Nephron (organoid): ENCODE measurements at regions not wholly inside any gene's neighbourhood (a gene's known extent, or its start where the extent isn't known, plus 50 kb on each side); places are given as distances from the start of the nearest gene placed in this dataset.

Source experiments
- H3K27ac Mint-ChIP-seq, 3 experiments: 2 replicates each; pipeline ENCODE4 v1.8.0; 2020; ENCODE audit warnings: mixed read lengths in 3 of 3, mild to moderate bottlenecking in 2 of 3, moderate library complexity in 1 of 3
- H3K27me3 Mint-ChIP-seq: 2 replicates; pipeline ENCODE4 v1.8.0; 2021; ENCODE audit warnings: low read depth, mild to moderate bottlenecking, moderate library complexity, mixed read lengths
- H3K36me3 Mint-ChIP-seq: 2 replicates; pipeline ENCODE4 v1.8.0; 2020; ENCODE audit warnings: low read depth, mixed read lengths
- H3K4me1 Mint-ChIP-seq: 2 replicates; pipeline ENCODE4 v1.8.0; 2020; ENCODE audit warnings: mixed read lengths
- H3K4me3 Mint-ChIP-seq, 3 experiments: 2 replicates each; pipeline ENCODE4 v1.8.0; 2020; ENCODE audit warnings: mild to moderate bottlenecking in 3 of 3, mixed read lengths in 3 of 3, moderate library complexity in 2 of 3
- H3K9me3 Mint-ChIP-seq: 2 replicates; pipeline ENCODE4 v1.8.0; 2020; ENCODE audit warnings: mixed read lengths
- CTCF ChIP-seq, 3 experiments: fragments of 200-600 bp; sonication (generic); IDR thresholded peaks; one replicate each; pipeline ENCODE4 v1.5.0; 2021; ENCODE audit warnings: antibody characterized with exemption in 3 of 3; ENCODE audit not compliant: unreplicated experiment in 3 of 3

- Mint-ChIP-seq H3K27ac (no peak overlapping the region), H3K27me3 (no peaks in the 10 kb centered on the region), H3K9me3 (peaks cover 15% of the 10 kb centered on the region), H3K4me3 (no peak overlapping the region), H3K4me1 (no peaks in the 10 kb centered on the region), H3K36me3 (no peaks in the 10 kb centered on the region)
- no peak for TF ChIP-seq CTCF (IDR thresholded peaks at IDR 0.05; ENCODE audit: unreplicated experiment in 3 of 3)
Measured at GRCh38 chr6:128767150-128767549, 115.8 kb upstream of the LAMA2 start.

- Mint-ChIP-seq H3K27ac (no peak overlapping the region), H3K36me3 (no peaks in the 10 kb centered on the region), H3K4me3 (no peak overlapping the region), H3K27me3 (no peaks in the 10 kb centered on the region), H3K9me3 (peaks cover 8% of the 10 kb centered on the region), H3K4me1 (no peaks in the 10 kb centered on the region)
- TF ChIP-seq CTCF (IDR thresholded peaks at IDR 0.05; ENCODE audit: unreplicated experiment in 3 of 3), result no peak
Measured at GRCh38 chr6:128763599-128764300, 119.2 kb upstream of the LAMA2 start.

GRCh38 chr6:128759901-128760300, 123.0 kb upstream of the LAMA2 start:
- Mint-ChIP-seq H3K27ac (no peak overlapping the region), H3K27me3 (no peaks in the 10 kb centered on the region), H3K4me3 (no peak overlapping the region), H3K9me3 (no peaks in the 10 kb centered on the region), H3K4me1 (no peaks in the 10 kb centered on the region), H3K36me3 (no peaks in the 10 kb centered on the region)
- TF ChIP-seq CTCF (IDR thresholded peaks at IDR 0.05; ENCODE audit: unreplicated experiment in 3 of 3), result no peak

- no peak overlapping the region for H3K27ac Mint-ChIP-seq
- H3K4me1 Mint-ChIP-seq, result no peaks in the 10 kb centered on the region
- H3K27me3 Mint-ChIP-seq, result no peaks in the 10 kb centered on the region
- no peak overlapping the region for H3K4me3 Mint-ChIP-seq
- no peak for TF ChIP-seq CTCF (IDR thresholded peaks at IDR 0.05; ENCODE audit: unreplicated experiment in 3 of 3)
- H3K36me3 Mint-ChIP-seq, result no peaks in the 10 kb centered on the region
- no peaks in the 10 kb centered on the region for H3K9me3 Mint-ChIP-seq
Measured at GRCh38 chr6:128759447-128759846, 123.5 kb upstream of the LAMA2 start.

GRCh38 chr6:128757961-128758360, 125.0 kb upstream of the LAMA2 start:
- H3K36me3 Mint-ChIP-seq, result no peaks in the 10 kb centered on the region

More at GRCh38 chr6:128757961-128758360, 125.0 kb upstream of the LAMA2 start:
- no peaks in the 10 kb centered on the region for H3K9me3 Mint-ChIP-seq
- H3K4me3 Mint-ChIP-seq, result no peak overlapping the region
- no peaks in the 10 kb centered on the region for H3K27me3 Mint-ChIP-seq
- no peak overlapping the region for H3K27ac Mint-ChIP-seq
- no peak for TF ChIP-seq CTCF (IDR thresholded peaks at IDR 0.05; ENCODE audit: unreplicated experiment in 3 of 3)
- no peaks in the 10 kb centered on the region for H3K4me1 Mint-ChIP-seq
